NCI-H1417 treated with DMSO at 0.1 percent for 48 hours (cell line): ENCODE measurements at regions not wholly inside any gene's neighbourhood (a gene's known extent, or its start where the extent isn't known, plus 50 kb on each side); places are given as distances from the start of the nearest gene placed in this dataset.
A peak's percentile ranks its signal among the peaks of the same experiment; 100 is the strongest.

Experiments
- DNase-seq: peaks from one replicate; lab custom pipeline; 2025; lab: John Stamatoyannopoulos, UW

DNA sequence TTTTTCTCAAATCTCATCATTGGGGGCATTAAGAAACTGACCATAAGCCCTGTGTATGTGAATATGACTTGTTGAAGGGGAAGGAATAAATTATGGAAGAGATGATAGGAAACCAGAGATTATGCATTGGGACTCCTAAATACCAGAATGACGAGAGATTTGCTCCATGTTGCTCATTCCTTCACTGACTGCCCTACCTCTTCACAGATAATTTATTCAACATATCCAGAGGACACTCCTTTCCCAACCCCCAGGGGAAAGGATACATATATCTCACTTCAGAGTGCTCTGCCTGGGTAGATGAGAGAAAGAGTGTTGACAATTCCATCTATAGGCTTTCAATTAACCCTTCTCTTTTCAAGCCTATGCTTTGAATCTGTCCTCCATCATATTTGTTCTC, 145.3 kb upstream of the RHOBTB1 start:
- no peak for DNase-seq

DNA sequence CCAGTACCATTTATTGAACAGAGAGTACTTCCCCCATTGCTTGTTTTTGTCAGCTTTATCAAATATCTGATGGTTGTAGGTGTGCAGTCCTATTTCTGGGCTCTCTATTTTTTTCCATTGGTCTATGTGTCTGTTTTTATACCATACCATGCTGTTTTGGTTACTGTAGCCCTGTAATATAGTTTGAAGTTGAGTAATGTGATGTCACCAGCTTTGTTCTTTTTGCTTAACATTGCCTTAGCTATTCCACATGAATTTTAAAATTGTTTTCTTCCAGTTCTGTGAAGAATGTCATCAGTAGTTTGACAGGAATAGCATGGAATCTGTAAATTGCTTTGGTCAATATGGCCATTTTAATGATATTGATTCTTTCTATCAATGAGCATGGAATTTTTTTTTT, 140.5 kb upstream of the RHOBTB1 start:
- DNase-seq, result no peak

DNA sequence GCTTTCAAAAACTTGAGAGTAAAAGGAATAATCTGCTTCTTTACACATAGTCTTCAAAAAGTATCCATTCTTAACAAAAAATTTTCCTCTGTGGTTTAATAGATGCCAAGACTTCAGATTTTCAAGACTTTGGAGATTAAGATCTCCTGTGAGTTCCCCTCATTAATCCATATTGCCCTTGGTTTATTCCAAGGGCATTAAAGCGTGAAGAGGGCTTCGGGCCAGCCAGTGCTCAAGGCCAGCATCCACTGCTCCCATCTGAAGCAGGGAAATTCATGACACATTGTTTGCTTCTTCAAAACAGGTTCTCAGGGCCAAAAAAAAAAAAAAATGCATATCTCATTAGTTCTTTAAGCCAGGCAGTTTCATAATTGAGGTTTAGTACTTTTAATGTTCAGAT, 137.3 kb upstream of the RHOBTB1 start:
- no peak for DNase-seq

- DNase-seq, result no peak
Measured at GRCh38 chr10:61078542-61079275, 134.7 kb upstream of the RHOBTB1 start.

GRCh38 chr10:61076572-61077114, 132.7 kb upstream of the RHOBTB1 start:
- DNase-seq, result no peak

GRCh38 chr10:61073391-61073790, 129.4 kb upstream of the RHOBTB1 start:
- DNase-seq, result no peak

- peak; percentile 47 for DNase-seq
Measured at GRCh38 chr10:61071580-61071979, 127.6 kb upstream of the RHOBTB1 start.

GRCh38 chr10:61068471-61068870, 124.5 kb upstream of the RHOBTB1 start:
- no peak for DNase-seq

- DNase-seq, result no peak
Measured at GRCh38 chr10:61067671-61068336, 123.8 kb upstream of the RHOBTB1 start.

DNA sequence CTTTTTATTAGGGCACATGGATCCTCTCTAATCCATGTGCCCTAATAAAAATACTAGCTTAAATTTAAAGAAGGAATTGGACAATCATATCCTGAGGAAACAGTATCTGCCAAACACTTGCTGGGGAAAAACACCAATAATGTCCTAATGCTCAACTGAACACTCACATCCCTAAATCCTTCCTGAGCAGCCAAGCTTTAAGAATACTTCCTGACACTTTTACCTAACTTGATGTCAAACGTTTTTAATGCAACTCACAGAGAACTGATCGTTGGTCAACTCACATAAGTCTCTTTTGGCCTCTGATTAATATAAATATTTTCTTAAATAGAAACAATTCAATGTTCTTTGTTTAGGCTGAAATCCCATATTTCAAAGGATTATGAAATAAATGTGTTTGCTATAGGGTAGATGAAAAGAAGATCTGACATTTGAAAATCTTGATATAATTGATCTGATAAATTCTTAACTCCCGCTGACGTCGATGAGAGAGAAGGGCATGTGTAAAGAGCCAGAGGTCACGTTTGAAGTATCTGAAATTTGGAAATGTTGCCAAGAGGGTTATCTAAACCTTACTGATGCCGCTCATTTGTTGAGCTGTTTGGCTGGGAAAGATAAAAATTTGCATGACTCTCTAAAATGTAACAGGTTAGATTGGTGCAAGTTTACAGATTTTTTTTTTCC, 122.8 kb upstream of the RHOBTB1 start:
- no peak for DNase-seq

GRCh38 chr10:61065051-61065450, 121.1 kb upstream of the RHOBTB1 start:
- DNase-seq, result no peak

GRCh38 chr10:61064356-61064755, 120.4 kb upstream of the RHOBTB1 start:
- no peak for DNase-seq

DNA sequence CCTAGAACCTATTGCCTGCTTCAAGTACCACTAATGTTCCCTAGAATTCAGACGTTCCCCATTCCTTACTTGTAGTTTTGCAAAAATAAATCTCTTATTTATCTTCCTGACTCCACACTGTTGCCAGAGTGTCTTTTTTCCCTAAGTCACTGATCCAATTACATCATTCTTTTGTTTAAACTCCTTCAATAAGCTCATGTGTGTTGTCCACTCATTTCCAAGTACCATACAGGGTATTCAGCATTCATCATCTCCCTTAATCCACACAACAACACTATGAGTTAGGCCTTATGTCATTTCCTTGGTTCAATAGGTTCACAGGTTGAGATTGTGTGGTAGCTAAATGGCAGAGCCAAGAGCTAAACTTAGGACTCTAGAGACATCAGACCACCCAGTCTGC, 119.9 kb upstream of the RHOBTB1 start:
- no peak for DNase-seq

- DNase-seq, result no peak
Measured at GRCh38 chr10:61063034-61063433, 119.0 kb upstream of the RHOBTB1 start.

- DNase-seq, result no peak
Measured at GRCh38 chr10:61061923-61062504, 118.0 kb upstream of the RHOBTB1 start.

- DNase-seq, result no peak
Measured at GRCh38 chr10:61059636-61060035, 115.7 kb upstream of the RHOBTB1 start.

DNA sequence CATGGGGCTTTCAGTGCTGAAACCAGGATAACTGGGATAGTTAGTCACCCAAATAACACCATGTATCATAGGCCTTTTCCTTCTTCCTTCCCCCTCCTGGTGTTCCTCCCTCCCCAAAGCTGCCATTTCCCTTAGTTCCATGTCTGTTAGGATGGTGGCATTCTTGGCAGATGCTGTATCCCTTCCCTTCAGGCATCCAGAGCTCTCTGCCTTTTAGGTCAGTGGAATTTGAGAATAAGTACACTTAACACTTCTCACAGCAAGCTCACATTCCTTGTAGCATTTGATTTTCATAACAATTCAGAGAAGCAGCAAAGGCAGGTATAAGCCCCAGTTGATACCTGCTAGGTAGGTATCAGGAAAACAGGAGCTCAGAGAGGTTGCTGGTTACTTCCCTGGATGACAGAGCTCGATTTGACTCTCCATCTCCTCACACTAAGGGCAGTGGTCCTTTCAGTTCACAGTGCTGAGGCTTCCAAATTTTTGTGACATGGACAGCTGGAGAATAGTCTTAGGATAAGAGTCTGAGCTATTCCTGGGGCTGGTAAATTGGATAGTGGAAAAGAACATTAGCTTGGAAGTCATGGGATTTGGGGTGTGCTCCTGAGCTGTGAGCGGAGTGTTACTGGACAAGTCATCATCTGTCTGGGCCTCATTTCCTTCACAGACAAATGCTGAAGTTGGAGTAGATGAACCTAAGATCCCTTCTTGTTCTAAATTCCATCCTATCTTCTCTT, 108.7 kb upstream of the RHOBTB1 start:
- DNase-seq, result no peak

DNA sequence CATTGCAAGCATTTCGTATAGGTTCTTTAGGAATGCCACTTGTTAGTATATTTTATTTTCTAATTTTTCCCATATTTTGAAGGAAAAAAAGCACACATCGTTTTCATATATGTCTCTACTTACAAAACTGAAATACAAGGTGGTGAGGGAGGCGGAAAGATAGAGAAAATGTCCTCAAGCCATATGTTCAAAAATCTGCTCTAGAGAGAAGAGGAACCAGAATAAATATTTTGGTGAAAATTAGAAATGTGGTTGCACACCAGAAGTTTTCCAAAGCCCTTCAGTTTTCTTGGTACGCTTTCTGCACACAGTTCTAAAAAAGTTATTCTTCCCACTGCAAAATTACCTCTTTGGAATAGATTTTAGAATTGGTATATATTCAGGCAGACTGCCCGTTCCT, 107.4 kb upstream of the RHOBTB1 start:
- no peak for DNase-seq

- DNase-seq, result no peak
Measured at GRCh38 chr10:61050120-61050745, 106.2 kb upstream of the RHOBTB1 start.

DNA sequence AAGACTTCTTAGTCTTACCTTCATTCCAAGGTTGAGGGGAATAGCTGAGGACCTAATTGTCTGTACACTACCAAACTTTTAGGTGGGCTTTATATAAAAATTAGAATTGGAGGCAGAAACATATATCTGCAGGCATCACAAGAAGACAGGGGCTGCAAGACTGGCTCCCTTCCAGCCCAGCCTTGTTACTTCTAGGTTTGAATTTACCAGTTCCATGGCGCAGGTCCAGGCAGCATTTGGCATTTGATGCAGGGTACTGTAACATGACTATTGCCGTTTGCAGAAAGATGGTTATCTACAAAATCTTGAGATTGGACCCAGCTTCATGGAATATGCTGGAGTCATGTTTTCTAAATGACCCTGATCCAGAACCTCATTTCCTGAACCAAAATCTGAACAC, 105.4 kb upstream of the RHOBTB1 start:
- DNase-seq, result no peak

DNA sequence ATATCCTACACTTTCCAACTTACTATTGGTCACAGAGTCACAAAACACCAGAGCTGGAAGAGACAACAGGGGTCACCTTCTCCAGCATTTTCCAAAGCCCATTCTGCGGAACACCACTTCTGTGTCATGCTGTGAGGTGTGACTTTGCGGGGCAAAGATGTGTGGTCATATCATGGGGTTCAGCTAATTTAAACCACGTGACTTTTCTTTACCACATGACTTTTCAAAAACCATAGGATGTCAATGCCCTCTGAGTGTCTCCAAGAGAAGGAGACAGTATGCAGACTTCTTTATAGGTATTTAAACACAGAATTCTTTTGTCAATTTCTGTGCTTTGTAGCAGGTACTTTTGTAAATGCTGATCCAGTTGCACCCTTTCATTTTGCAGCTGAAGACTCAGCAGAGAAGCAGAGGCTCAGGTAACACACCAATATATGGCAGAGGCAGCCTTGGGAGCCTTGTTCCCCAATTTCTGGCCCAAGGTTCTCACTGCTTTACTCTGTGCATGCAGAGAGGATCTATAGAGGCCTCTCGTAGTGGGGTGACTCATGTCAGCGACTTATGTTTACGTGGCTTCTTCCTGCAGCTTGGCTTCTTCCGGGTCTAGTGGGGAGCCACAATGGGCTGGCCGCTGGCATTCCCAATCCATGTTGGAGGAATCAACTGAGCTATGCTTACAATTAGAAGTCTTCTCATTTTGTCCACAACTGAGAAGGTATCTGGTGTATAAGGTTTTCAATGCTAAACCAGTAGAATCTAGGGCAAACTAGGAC, 104.0 kb upstream of the RHOBTB1 start:
- no peak for DNase-seq
